ENCODE measurements at regions not wholly inside any gene's neighbourhood (a gene's known extent, or its start where the extent isn't known, plus 50 kb on each side); places are given as distances from the start of the nearest gene placed in this dataset.

- Histone ChIP-seq H3K4me3 (no peak overlapping the region), H3K9me3 (replicated peaks; ENCODE audit: control insufficient read depth, insufficient read depth, low read length) (no peaks in the 10 kb centered on the region), H3K36me3 (ENCODE audit: control insufficient read depth in 2 of 2, insufficient read depth in 2 of 2, low read length in 1 of 2) (no peaks in the 10 kb centered on the region), H3K79me2 (ENCODE audit: control insufficient read depth, insufficient read depth, low read length) (no peaks in the 10 kb centered on the region), H3K9ac (ENCODE audit: control insufficient read depth, insufficient read depth, low read length) (no peak overlapping the region), H2AFZ (ENCODE audit: control insufficient read depth, low read depth, low read length) (no peak overlapping the region), H4K20me1 (ENCODE audit: control insufficient read depth, insufficient read depth) (no peaks in the 10 kb centered on the region), H3K27me3 (replicated peaks in 1 of 2; ENCODE audit: control insufficient read depth in 2 of 2, insufficient read depth in 2 of 2, low read length in 1 of 2) (peaks cover 0 to under 1% of the 10 kb centered on the region in 2 experiments; a peak in 2 of 4 replicates), H3K4me1 (ENCODE audit: control insufficient read depth, insufficient read depth, low read length) (no peaks in the 10 kb centered on the region), H3K27ac (ENCODE audit: control insufficient read depth, insufficient read depth) (no peak overlapping the region), H3K4me2 (ENCODE audit: control insufficient read depth, insufficient read depth) (no peak overlapping the region)
- ChIA-PET SMC1A (ENCODE audit: uncharacterized antibody, unreplicated experiment) (no interaction called here), RAD21 (ENCODE audit: unreplicated experiment) (no interaction called here), POLR2A (interaction anchor here (0.5 kb wide), 1 partner anchor 344 kb away, joined by 4 read pairs; no protein-coding TSS in a partner anchor), CTCF (no interaction called here)
- intact Hi-C loops (cut with micrococcal nuclease; ENCODE audit: unreplicated experiment) (no loop called here), in situ Hi-C loops (cut with MboI) (no loop called here)
- BruUV-seq (replicated peaks): no TSS peak
- FAIRE-seq: no peak
- TF ChIP-seq RELA (IDR thresholded peaks at IDR 0.05; ENCODE audit: borderline replicate concordance, partially characterized antibody): no peak
- no peak for TF ChIP-seq ATF2 (IDR thresholded peaks at IDR 0.05; ENCODE audit: low read length)
- TF ChIP-seq MXI1 (IDR thresholded peaks at IDR 0.05; ENCODE audit: low read depth, low read length): no peak
- TF ChIP-seq RFX5 (IDR thresholded peaks at IDR 0.05; ENCODE audit: low read depth, low read length): no peak
- no peak for TF ChIP-seq ZBTB4 (CRISPR knock-in tag; IDR thresholded peaks at IDR 0.05)
- no peak for TF ChIP-seq SPI1 (IDR thresholded peaks at IDR 0.05; ENCODE audit: borderline replicate concordance, insufficient read depth, low read depth, low read length)
- TF ChIP-seq CHD4 (IDR thresholded peaks at IDR 0.05): no peak
- no peak for TF ChIP-seq SMARCA5 (IDR thresholded peaks at IDR 0.05)
- no peak for TF ChIP-seq NFYA (IDR thresholded peaks at IDR 0.05; ENCODE audit: borderline replicate concordance, low read depth, low read length)
- TF ChIP-seq HDAC2 (IDR thresholded peaks at IDR 0.05): no peak
- no peak for TF ChIP-seq SUZ12 (IDR thresholded peaks at IDR 0.05; ENCODE audit: unreplicated experiment)
- TF ChIP-seq ZNF217 (IDR thresholded peaks at IDR 0.05): no peak
- no peak for ATAC-seq
- no peak for DNase-seq (ENCODE audit: low read depth, low spot score)
- WGBS (ENCODE audit: insufficient coverage, insufficient replicate concordance, low lambda C conversion rate, missing lambda C conversion rate): 59% methylated on average over 6 of the region's 6 CpGs
These were observed 258.6 kb downstream of the TNS1 start for GRCh38 chr2:217743966-217744761.

Measured in GM12878 (cell line).